ENCODE measurements at regions not wholly inside any gene's neighbourhood (a gene's known extent, or its start where the extent isn't known, plus 50 kb on each side); places are given as distances from the start of the nearest gene placed in this dataset.

- no peak for TF ChIP-seq MAX (IDR thresholded peaks at IDR 0.05)
- TF ChIP-seq POLR2AphosphoS5 (IDR thresholded peaks at IDR 0.05; ENCODE audit: low read depth, low read length) = no peak
- TF ChIP-seq CTCF (IDR thresholded peaks at IDR 0.05; ENCODE audit: control extremely low read depth in 1 of 3, insufficient read depth in 1 of 3, low read depth in 1 of 3, low read length in 3 of 3) = no peak
- TF ChIP-seq JUN (IDR thresholded peaks at IDR 0.05; ENCODE audit: low read depth, low read length) = no peak
- TF ChIP-seq POLR2A (IDR thresholded peaks at IDR 0.05; ENCODE audit: control extremely low read depth in 1 of 2, low read depth in 2 of 2, low read length in 2 of 2) = no peak
- no peak for TF ChIP-seq TAF1 (IDR thresholded peaks at IDR 0.05; ENCODE audit: low read depth, low read length)
- no peak for TF ChIP-seq CHD1 (IDR thresholded peaks at IDR 0.05; ENCODE audit: low read depth, low read length)
- no peak for TF ChIP-seq CREB1 (IDR thresholded peaks at IDR 0.05)
- TF ChIP-seq EZH2 (IDR thresholded peaks at IDR 0.05; ENCODE audit: low read depth, low read length, severe bottlenecking) = no peak
- no peak for TF ChIP-seq EP300 (IDR thresholded peaks at IDR 0.05; ENCODE audit: borderline replicate concordance in 1 of 2, low read depth in 2 of 2, low read length in 2 of 2)
- no peak for TF ChIP-seq MAFK (IDR thresholded peaks at IDR 0.05; ENCODE audit: low read depth, low read length)
- TF ChIP-seq YY1 (IDR thresholded peaks at IDR 0.05; ENCODE audit: low read depth, low read length) = no peak
Measured at GRCh38 chr2:173483137-173483536, 128.5 kb downstream of the CDCA7 start.
